ENCODE measurements at regions not wholly inside any gene's neighbourhood (a gene's known extent, or its start where the extent isn't known, plus 50 kb on each side); places are given as distances from the start of the nearest gene placed in this dataset.

- TF ChIP-seq POLR2AphosphoS5 (IDR thresholded peaks at IDR 0.05; ENCODE audit: borderline replicate concordance, low read depth, low read length) (no peak), EZH2 (IDR thresholded peaks at IDR 0.05) (no peak)
Observed at GRCh38 chr11:27277843-27278242, 85.2 kb downstream of the CCDC34 start.

Measured in SK-N-MC (cell line).